Hepatic stellate cell (primary cell): ENCODE measurements at regions not wholly inside any gene's neighbourhood (a gene's known extent, or its start where the extent isn't known, plus 50 kb on each side); places are given as distances from the start of the nearest gene placed in this dataset.
"Not testable (repeated sequence)": the region's sequence is repeated elsewhere in the genome, so short reads cannot be mapped to it uniquely, and the experiment has no call there.

ENCODE experiments used
- DNase-seq: peaks from one replicate; pipeline ENCODE4 v3.0.0; 2011; ENCODE audit warnings: low spot score

GRCh38 chrX:155819966-155820491 is 61.1 kb upstream of the VAMP7 start:
- peak; percentile 26 for DNase-seq

DNA sequence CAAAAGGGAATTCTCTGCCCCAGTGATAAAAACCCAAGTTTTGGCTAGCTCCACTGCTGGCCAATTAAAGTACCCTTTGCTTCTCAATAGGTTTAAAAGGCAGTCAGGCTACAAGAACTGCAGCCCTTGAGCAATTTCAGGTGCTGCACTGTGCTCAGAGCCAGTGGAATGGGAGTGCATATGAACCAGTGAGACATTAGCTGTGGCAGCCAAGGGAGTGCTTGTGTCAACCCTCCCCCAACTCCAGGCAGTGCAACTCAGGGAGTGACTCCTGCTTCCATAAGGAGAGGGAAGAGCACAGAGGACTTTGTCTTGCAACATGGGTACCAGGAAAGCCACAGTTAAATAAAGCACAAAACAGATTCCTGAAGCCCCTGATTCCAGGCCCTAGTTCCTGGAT is 61.6 kb upstream of the VAMP7 start:
- no peak for DNase-seq

GRCh38 chrX:155814391-155814790 is 66.8 kb upstream of the VAMP7 start:
- DNase-seq = not testable (repeated sequence)

DNA sequence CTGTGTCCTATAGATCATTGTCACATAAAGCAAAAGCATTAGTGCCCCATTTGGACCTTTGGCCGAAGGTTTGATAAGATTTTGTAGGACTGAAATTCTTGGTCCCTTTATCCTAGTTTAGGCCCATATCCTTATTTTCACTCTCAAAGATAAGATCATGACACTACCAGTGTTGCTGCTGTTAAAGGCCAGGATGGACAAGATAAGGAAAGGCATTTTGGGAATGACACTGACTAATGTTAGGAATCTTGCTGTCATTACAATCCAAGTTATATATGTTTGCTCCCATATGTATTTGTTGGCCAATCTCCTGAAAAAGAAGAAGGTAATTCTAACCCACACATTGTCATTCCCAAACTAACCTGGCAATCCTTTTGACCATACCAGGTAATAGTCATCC is 101.3 kb upstream of the VAMP7 start:
- no peak for DNase-seq

DNA sequence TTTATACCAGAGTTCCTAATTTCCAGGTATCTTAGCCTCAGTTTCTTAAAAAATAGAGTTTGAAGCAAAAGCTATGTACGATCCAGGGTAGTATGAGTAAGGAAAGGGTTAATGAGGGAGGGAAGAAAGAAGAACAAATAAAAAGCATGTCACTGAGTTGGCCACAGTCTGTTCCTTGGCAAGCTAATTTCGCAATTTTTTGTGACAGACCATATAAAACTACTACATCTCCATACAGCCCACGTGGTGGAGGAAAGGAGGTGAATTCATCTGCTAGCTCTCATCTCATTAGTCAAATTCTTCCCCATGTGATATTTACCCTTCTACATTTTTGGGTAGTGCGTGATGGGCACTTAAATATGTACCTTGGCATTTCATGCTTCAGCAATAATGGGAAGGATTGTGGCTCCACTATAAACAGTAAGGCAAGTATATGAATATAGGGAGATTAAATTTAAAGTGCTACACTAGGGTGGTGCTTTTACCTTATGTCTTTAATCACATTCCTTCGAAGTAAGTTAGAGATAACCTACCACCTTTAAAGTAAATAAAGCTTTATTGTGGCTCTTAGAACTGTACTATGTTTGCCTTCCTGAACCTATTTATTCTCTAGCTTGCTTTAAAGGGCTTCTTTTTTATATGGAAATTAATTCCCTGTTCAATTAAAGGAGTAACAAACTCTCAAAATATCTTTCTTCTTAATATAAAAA is 102.1 kb upstream of the VAMP7 start:
- no peak for DNase-seq

GRCh38 chrX:155774387-155774786 is 106.8 kb upstream of the VAMP7 start:
- no peak for DNase-seq

DNA sequence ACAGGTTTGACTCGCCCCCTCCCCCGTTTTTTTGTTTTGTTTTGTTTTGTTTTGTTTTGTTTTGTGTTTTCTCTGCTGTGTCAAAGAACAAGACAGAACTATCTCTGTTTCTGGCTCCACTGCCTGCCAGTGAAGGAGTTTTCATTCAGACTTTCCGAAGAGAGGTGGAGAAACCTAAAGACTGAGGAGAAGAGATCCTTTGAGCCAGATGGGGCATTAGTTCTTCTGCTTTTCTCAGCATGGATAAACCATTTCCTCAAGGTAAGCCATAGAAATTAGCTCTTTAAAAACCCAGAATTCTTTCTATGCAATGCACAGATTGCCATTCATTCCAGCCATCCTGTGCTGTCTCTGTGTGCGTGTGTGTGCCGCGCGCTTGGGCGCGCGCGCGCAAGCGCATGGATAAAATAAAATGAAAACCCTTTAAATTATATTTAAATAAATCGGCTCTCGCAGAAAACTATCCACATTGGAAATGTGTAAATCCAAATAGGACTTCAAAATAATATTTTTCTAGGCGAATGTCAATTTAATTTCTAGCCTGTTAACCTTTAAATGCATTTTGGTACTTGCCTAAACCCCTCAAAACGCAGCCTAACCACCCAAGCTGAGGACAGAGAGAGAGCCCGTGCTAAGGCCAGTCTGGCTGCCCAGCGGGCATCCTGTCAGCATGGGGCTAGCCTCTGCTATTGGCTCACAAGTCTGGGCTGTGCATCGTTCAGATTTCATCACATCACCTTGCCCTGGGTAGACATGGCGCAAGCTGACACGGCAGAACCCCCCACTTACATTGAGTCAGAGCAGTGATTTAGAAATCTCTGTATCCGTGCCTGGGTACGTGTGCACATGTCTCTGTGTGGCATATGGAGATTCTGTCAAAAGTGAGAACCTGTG is 113.0 kb upstream of the VAMP7 start:
- DNase-seq = peak; percentile 17

GRCh38 chrX:155767051-155767875 is 113.9 kb upstream of the VAMP7 start:
- DNase-seq = peak; percentile 25

DNA sequence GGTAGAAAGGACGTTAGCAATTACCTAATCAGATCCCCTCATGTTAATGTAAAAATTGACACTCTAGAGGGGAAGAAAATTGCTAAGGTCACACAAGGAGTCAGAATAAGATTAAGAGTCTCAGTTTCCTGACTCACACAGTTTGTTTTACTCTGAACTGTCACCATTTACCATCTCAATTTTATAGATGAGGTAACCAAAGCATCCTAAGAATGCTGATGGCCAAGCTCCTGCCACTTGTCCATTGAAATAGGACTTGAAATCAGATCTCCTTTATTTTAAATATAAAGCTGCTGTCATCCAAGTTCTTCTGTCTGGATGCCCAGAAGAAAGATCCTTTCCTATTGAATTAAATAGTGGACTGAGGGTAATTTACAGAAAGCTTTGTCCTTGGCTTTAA is 114.8 kb upstream of the VAMP7 start:
- no peak for DNase-seq

DNA sequence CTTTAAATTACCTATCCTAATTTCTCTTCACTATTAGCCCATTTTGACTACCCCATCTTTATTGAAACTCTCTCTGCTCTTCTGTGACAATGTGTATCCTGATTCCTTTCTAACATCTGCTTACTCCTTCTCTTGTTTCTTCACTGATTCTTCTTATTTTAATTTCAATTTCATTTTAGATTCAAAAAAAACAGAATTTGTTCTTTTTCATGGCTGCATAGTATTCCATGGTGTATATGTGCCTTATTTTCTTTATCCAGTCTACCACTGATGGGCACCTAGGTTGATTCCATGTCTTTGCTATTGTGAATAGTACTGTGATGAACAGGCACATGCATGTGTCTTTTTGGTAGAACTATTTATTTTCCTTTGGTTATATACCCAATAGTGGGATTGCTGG is 120.0 kb upstream of the VAMP7 start:
- DNase-seq = no peak

GRCh38 chrX:155757046-155757759 is 123.9 kb upstream of the VAMP7 start:
- no peak for DNase-seq

DNA sequence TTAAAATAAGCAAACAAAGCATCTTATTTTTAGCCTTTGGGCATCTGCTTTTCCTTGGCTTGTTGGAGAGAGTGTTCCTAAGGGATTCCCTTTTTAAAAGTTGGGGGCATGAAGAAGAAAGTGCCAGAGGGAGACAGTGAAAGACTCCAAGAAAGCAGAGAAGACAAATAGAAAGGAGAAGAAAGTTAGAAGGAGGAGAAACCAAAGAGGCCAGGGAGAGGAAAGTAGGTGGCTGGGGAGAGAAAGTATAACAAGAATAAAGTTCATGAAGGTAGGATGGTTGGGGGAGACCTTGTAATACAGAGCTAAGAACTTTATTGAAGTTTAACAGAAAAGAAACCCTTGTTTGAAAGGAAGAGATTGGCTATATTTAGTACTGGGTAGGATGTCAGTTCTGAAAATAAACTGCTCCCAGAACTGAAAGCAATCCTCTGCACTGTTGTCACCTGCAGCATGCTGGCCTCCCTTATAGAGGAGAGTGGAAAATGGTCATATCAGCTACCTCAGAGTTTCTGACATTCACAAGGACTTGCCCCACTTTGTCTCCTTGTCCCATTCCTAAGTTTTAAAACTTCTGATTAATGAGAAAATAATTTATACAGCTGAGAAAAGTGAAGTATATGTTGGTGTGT is 125.3 kb upstream of the VAMP7 start:
- no peak for DNase-seq

- DNase-seq = no peak
Measured at GRCh38 chrX:155751131-155751530, 130.0 kb upstream of the VAMP7 start.

DNA sequence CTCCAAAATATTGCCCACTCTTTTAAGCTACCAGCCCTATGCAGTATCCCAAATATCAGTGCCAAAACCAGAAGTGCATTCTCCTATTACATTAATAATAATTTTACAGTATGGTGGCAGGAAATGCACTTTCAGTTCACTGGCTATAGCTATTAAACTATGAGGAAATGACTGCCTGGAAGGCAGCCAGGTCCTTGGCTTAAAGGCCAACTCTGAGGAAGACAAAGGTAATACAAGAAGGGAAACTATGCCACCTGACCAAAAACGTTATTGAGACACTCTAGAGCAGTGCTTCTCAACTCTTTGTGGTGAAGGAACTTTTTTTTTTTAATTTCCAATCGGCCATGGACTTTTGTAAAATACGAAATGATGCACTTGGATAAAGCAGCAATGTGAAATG is 133.6 kb upstream of the VAMP7 start:
- DNase-seq = no peak

GRCh38 chrX:155745792-155746191 is 133.0 kb upstream of the TMLHE start:
- no peak for DNase-seq

- DNase-seq = no peak
Measured at GRCh38 chrX:155744534-155744933, 131.8 kb upstream of the TMLHE start.

- not testable (repeated sequence) for DNase-seq
Measured at GRCh38 chrX:155728335-155728734, 115.6 kb upstream of the TMLHE start.

DNA sequence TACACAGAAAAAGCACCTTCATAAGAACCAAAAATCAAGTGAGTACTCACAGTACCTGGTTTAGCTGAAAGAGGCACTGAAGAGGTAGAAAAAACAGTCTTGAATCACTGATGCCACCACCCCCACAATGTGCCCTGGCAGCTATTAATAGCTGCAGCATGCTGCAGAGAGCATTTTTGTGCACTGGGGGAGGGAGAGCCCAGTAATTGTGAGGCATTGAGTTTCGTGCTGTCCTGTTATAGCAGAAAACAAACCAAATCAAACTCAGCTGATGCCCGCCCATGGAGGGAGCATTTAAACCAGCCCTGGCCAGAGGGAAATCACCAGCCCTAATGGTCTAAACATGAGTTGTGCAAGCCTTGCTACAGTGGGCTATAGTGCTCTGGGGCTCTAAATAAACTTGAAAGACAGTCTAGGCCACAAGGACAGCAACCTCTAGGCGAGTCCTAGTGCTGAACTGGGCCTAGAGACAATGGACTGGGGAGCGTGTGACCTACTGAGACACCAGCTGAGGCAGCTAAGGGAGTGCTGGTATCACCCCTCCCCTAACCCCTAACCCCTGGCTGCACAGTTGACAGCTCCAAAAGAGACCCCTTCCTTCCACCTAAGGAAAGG is 106.3 kb upstream of the TMLHE start:
- no peak for DNase-seq

GRCh38 chrX:155715141-155715540 is 102.4 kb upstream of the TMLHE start:
- no peak for DNase-seq

DNA sequence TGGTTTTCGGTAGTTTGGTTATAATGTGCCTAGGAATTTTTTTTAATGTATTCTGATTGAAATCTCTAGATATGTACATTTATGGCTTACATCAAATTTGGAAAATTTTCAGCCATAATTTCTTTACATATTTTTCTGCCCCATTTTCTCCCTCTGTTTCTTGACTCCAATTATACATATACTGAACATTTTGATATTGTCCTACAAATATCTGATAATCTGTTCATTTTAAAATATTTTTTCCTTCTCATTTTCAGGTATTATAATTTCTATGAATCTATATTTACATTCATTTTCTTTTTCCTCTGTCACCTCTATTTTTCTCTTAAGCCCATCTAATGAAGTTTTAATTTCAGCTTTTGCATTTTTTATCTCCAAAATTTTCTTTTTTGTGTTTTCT is 82.7 kb upstream of the TMLHE start:
- DNase-seq = no peak

DNA sequence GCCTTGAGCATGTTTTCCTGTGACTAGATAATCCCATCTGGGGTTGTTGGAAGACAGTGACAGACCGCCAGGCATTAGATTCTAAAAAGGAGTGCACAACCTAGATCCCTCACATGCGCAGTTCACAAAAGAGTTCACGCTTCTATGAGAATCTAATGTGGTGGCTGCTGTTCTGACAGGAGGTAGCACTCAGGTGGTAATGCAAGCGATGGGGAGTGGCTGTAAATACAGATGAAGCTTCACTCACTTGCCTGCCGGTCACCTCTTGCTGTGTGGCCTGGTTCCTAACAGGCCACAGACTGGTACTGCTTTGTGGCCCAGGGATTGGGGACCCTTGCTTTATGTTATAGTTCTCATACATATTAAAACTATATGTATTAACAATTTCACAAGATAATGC is 81.9 kb upstream of the TMLHE start:
- DNase-seq = no peak
